Liver (tissue), 2 donors: ENCODE measurements at regions not wholly inside any gene's neighbourhood (a gene's known extent, or its start where the extent isn't known, plus 50 kb on each side); places are given as distances from the start of the nearest gene placed in this dataset.

Source experiments
- HNF4A ChIP-seq, 2 donors: conservative IDR thresholded peaks; 2 replicates each; pipeline ENCODE4 v1.6.1; 2016; ENCODE audit warnings: antibody characterized with exemption in 2 of 2, mild to moderate bottlenecking in 2 of 2
- TAF1 ChIP-seq: conservative IDR thresholded peaks from 2 replicates; pipeline ENCODE4 v1.6.1; 2016; ENCODE audit warnings: antibody characterized with exemption, mild to moderate bottlenecking
- donor health status: healthy.

DNA sequence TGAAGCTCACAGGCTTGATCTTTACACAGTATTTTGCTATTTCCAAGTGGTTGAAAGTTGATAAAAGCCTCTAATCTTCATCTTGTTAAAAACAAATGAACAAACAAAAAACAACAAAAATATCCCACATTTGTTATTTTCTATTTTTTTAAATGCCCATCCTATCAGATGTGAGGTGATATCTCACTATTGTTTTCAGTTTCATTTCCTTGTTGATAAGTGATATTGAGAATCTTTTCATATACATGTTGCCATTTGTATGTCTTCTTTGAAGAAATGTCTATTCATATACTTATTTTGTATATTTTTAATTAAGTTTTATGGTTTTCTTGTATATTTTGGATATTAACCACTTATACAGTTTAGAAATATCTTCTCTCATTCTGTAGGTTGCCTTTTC is 175.8 kb downstream of the CALCRL start:
- TF ChIP-seq HNF4A (conservative IDR thresholded peaks at IDR 0.05) (no peak), TAF1 (no peak)
